DND-41 (cell line): ENCODE measurements at regions not wholly inside any gene's neighbourhood (a gene's known extent, or its start where the extent isn't known, plus 50 kb on each side); places are given as distances from the start of the nearest gene placed in this dataset.

ENCODE experiments used
- CTCF ChIP-seq: IDR thresholded peaks from 2 replicates; pipeline ENCODE4 v1.5.1; 2012; ENCODE audit warnings: borderline replicate concordance, low read length, moderate library complexity, mild to moderate bottlenecking; ENCODE audit not compliant: poor library complexity, severe bottlenecking; ENCODE audit errors: extremely low read depth
- EZH2 ChIP-seq: IDR thresholded peaks from 3 replicates; pipeline ENCODE4 v1.6.1; 2012; ENCODE audit warnings: borderline replicate concordance, low read depth, mild to moderate bottlenecking, moderate library complexity, low read length, inconsistent platforms; ENCODE audit not compliant: severe bottlenecking

- TF ChIP-seq CTCF, result no peak
- TF ChIP-seq EZH2, result no peak
These were observed 373.0 kb downstream of the ZEB2 start for GRCh38 chr2:144146876-144147275.
